Peyer's patch (tissue), 4 donors: ENCODE measurements at regions not wholly inside any gene's neighbourhood (a gene's known extent, or its start where the extent isn't known, plus 50 kb on each side); places are given as distances from the start of the nearest gene placed in this dataset.

Source experiments
- DNase-seq, 3 donors: peaks; one replicate each; pipeline ENCODE4 v3.0.0-alpha.2; 2017 to 2019
- H3K27ac ChIP-seq, 4 donors: fragments of 200-600 bp; sonication (generic); one replicate each; pipeline ENCODE4 v1.5.1; 2016 to 2019
- H3K27me3 ChIP-seq, 2 donors: fragments of 200-600 bp; sonication (generic); one replicate each; pipeline ENCODE4 v1.5.1; 2019
- H3K36me3 ChIP-seq, 3 donors: fragments of 200-600 bp; sonication (generic); one replicate each; pipeline ENCODE4 v1.5.1; 2016 to 2019
- H3K4me1 ChIP-seq, 4 donors: fragments of 200-600 bp; sonication (generic); one replicate each; pipeline ENCODE4 v1.5.1; 2016 to 2019
- H3K4me3 ChIP-seq, 4 donors: fragments of 200-600 bp; sonication (generic); 1 replicate in 3 of 4; 2 replicates in 1 of 4; pipeline ENCODE4 v1.5.1; 2016 to 2019; ENCODE audit warnings: mild to moderate bottlenecking in 1 of 4
- H3K9me3 ChIP-seq, 4 donors: fragments of 200-600 bp; sonication (generic); one replicate each; pipeline ENCODE4 v1.5.1; 2016 to 2019; ENCODE audit warnings: mild to moderate bottlenecking in 1 of 4
- POLR2A ChIP-seq, 2 donors: fragments of 450-650 bp; IDR thresholded peaks; one replicate each; pipeline ENCODE4 v1.5.1; 2017; ENCODE audit warnings: antibody characterized with exemption in 2 of 2, mild to moderate bottlenecking in 2 of 2, moderate library complexity in 2 of 2
- TF ChIP-seq, protein P1 (sequence below), 6 experiments: fragments of 450-650 bp in 4 of 6; fragments of 200-600 bp in 2 of 6; sonication (generic) in 1 of 6; IDR thresholded peaks; one replicate each; pipeline ENCODE4 v1.5.1; 2017 to 2019; ENCODE audit warnings: antibody characterized with exemption in 6 of 6, mild to moderate bottlenecking in 3 of 6, moderate library complexity in 1 of 6

DNA sequence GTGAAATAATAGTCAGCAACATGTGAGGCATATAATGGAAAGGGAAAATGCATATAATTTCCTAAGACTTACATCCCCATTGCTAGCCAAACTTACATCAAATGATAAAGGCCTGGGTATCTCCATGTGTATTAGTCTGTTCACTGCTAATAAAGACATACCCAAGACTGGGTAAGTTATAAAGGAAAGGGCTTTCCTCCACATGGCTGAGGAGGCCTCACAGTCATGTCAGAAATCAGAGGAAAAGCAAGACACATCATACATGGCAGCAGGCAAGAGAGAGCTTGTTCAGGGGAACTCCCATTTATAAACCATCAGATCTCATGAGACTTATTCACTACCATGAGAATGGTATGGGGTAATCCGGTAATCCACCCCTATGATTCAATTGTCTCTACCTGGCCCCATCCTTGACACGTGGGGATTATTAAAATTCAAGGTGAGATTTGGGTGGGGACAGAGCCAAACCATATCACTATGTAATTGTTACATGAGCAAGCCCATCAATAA lies 161.5 kb upstream of the SAMSN1 start:
- Histone ChIP-seq H3K27ac (no peak overlapping the region), H3K36me3 (no peaks in the 10 kb centered on the region), H3K4me3 (no peak overlapping the region), H3K27me3 (no peaks in the 10 kb centered on the region), H3K9me3 (no peaks in the 10 kb centered on the region), H3K4me1 (no peaks in the 10 kb centered on the region)
- no peak for DNase-seq
- TF ChIP-seq, protein P1, sequence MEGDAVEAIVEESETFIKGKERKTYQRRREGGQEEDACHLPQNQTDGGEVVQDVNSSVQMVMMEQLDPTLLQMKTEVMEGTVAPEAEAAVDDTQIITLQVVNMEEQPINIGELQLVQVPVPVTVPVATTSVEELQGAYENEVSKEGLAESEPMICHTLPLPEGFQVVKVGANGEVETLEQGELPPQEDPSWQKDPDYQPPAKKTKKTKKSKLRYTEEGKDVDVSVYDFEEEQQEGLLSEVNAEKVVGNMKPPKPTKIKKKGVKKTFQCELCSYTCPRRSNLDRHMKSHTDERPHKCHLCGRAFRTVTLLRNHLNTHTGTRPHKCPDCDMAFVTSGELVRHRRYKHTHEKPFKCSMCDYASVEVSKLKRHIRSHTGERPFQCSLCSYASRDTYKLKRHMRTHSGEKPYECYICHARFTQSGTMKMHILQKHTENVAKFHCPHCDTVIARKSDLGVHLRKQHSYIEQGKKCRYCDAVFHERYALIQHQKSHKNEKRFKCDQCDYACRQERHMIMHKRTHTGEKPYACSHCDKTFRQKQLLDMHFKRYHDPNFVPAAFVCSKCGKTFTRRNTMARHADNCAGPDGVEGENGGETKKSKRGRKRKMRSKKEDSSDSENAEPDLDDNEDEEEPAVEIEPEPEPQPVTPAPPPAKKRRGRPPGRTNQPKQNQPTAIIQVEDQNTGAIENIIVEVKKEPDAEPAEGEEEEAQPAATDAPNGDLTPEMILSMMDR (IDR thresholded peaks at IDR 0.05) = no peak
- no peak for TF ChIP-seq POLR2A (IDR thresholded peaks at IDR 0.05)

DNA sequence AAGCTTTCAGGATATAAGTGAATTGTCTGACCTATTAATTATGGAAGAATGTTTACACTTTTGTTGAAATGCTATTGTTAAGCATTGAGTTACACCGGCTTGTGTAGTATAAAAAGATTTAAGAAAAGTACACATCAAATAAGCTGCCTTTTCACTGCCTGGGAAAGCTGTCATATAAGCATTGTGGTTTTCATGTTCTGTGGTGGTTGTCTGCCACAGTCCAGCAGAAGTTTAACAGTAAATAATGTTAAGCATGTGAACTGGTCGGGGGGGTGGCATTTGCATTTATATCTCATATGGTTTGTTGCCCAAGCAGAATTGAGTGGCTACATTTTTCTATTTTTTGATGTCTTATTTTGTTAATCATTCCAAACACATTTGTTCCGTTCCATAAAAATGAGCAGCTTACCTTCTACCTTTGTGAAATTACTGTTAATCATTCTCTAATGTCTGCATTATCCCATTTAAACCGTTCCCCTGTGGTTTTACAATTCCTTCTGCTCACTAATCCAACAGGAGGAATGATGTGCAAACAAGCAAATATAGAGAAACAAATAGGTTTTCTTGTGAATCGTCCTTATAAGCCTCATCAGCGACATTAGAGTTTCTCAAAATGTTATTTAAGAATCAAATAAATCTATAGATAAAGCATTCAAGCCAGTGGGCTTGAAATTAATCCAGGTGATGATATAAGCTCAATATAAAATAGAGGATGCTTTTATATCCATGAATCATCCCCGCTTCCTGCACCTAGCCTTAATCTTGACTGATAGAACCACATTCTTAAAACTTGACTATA lies 160.8 kb upstream of the SAMSN1 start:
- no peak for TF ChIP-seq POLR2A (IDR thresholded peaks at IDR 0.05)
- TF ChIP-seq, protein P1 (IDR thresholded peaks at IDR 0.05) = no peak
- Histone ChIP-seq H3K9me3 (no peaks in the 10 kb centered on the region), H3K27me3 (no peaks in the 10 kb centered on the region)

DNA sequence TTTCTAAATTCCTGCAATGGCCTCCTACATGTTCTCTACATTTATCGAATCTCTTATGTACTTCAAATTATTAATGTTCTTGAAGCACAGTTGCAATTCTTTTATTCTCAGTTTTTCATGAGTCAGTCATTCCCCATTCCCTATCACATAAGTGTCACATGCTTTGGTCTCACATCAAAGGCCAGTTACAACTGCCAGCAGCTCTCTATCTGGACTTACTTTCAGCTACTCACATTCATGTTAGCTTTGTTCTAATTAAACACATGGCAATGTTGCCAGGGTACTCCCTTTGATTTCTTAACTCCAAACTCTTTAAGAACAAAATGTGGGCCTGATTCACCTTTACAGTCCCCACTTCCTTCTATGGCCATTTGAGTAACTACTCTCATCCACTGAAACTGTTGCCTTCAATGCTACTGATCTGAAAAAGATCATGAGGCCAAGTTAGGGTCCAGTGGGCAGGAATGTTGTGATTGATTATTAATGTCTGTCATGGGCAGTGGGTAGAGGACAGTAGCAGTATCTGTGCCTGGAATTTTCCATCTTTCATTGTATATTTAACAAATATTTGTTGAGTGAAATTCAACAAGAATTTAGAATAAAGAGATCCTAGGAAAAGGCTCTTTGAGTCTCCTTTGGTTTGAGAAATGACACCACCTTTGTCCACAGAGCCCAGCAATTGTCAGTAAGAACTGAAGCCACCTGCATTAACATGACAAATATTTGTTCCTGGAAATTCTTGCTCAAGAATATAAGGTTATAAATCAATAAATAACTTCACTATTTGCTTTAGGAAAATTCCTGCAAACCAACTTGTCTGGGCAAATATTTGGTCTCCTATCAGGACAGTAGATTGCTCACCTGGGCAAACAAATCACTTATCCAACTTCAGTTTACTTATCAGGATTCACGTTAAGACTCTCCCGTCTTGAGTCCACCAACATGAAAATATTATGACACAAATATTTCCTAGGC lies 153.6 kb upstream of the SAMSN1 start:
- Histone ChIP-seq H3K27ac (no peak overlapping the region), H3K9me3 (no peaks in the 10 kb centered on the region), H3K4me1 (no peaks in the 10 kb centered on the region), H3K27me3 (no peaks in the 10 kb centered on the region), H3K4me3 (no peak overlapping the region), H3K36me3 (no peaks in the 10 kb centered on the region)
- TF ChIP-seq POLR2A (IDR thresholded peaks at IDR 0.05) = no peak
- TF ChIP-seq, protein P1 (IDR thresholded peaks at IDR 0.05) = no peak
- no peak for DNase-seq

More for the DNA sequence above, 160.8 kb upstream of the SAMSN1 start:
- H3K36me3 ChIP-seq = no peaks in the 10 kb centered on the region
- no peak for DNase-seq
- no peak overlapping the region for H3K27ac ChIP-seq
- H3K4me1 ChIP-seq = no peaks in the 10 kb centered on the region
- no peak overlapping the region for H3K4me3 ChIP-seq

DNA sequence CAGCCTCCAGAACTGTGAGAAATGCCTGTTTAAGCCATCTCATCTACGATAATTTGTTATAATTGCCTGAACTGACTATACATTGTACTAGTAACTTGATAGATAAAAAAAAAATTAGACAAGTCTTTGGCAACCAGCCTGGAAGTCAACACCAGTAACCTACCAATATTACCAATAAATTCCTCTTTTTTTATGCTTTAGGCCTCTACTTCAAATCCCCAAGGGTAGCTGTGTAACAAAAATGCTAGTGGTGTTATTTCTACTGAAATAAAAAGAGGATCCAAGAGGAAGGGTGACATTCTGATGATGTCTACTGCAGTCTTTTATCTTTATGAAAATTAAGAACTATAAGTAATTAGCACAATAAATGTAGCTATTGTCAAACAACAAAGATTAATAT lies 151.7 kb upstream of the SAMSN1 start:
- Histone ChIP-seq H3K27me3 (no peaks in the 10 kb centered on the region), H3K27ac (no peak overlapping the region), H3K4me3 (no peak overlapping the region), H3K4me1 (no peaks in the 10 kb centered on the region), H3K36me3 (no peaks in the 10 kb centered on the region), H3K9me3 (no peaks in the 10 kb centered on the region)
- no peak for DNase-seq
- TF ChIP-seq, protein P1 (IDR thresholded peaks at IDR 0.05) = no peak
- no peak for TF ChIP-seq POLR2A (IDR thresholded peaks at IDR 0.05)

DNA sequence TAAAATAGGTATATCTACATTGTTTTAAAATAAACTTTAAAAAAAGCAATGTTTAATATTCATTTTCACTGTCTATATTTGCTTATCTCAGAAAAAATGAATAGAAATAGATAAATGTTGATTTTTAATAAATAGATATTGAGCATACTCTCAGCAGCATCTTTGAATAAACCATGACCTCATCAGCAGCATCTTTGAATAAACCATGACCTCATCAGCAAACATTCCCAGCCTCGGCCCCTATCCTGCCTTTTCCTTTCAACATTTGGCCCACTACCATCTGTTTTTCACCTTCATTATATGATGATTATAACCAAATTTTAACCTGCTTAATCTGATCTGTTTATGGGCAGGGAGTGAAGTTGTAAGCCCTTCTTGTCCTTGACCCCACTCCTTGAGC lies 148.7 kb upstream of the SAMSN1 start:
- Histone ChIP-seq H3K27me3 (no peaks in the 10 kb centered on the region), H3K4me3 (no peak overlapping the region), H3K36me3 (no peaks in the 10 kb centered on the region), H3K4me1 (no peaks in the 10 kb centered on the region), H3K9me3 (no peaks in the 10 kb centered on the region), H3K27ac (no peak overlapping the region)
- TF ChIP-seq POLR2A (IDR thresholded peaks at IDR 0.05) = no peak
- TF ChIP-seq, protein P1 (IDR thresholded peaks at IDR 0.05) = no peak
- DNase-seq = no peak
